GM12892 (cell line): ENCODE measurements at regions not wholly inside any gene's neighbourhood (a gene's known extent, or its start where the extent isn't known, plus 50 kb on each side); places are given as distances from the start of the nearest gene placed in this dataset.

Experiments used
- POLR2A ChIP-seq: IDR thresholded peaks from 2 replicates; pipeline ENCODE4 v1.6.1; 2011; ENCODE audit warnings: low read depth, low read length, control low read depth
- POLR2AphosphoS5 ChIP-seq: IDR thresholded peaks from 2 replicates; pipeline ENCODE4 v1.6.1; 2011; ENCODE audit warnings: low read depth, low read length, control low read depth

- TF ChIP-seq POLR2A (no peak), POLR2AphosphoS5 (no peak)
Observed at GRCh38 chr10:130392031-130392430, 255.8 kb downstream of the GLRX3 start.
